ENCODE measurements at regions not wholly inside any gene's neighbourhood (a gene's known extent, or its start where the extent isn't known, plus 50 kb on each side); places are given as distances from the start of the nearest gene placed in this dataset.

DNA sequence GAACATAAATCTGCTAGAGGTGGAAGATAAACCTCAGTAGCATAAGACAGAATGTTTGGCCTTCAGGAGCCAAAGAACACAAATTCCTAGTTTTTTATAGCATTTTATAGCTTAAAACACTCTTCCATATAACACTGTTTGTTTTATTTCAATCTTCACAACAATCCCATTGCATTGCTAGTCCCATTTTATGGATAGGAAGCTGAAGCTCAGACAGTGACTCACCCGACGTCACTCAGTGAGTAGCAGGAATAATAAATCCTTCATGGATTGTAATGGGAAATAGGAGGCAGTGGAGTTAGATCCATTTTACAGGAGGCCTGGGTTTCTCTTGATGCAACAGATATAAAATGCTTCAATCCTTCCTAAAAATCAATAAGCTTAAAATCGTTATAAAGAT is 217.5 kb downstream of the RAB28 start:
- Histone ChIP-seq H2AFZ (ENCODE audit: low read depth) (no peak overlapping the region), H3K27ac (ENCODE audit: low read depth in 2 of 2, low read length in 1 of 2) (no peak overlapping the region), H4K20me1 (ENCODE audit: insufficient read depth) (no peaks in the 10 kb centered on the region), H3K4me3 (ENCODE audit: low read depth in 2 of 2, low read length in 1 of 2) (no peak overlapping the region), H3K9me3 (no peaks in the 10 kb centered on the region), H3K4me1 (ENCODE audit: control insufficient read depth in 1 of 2, insufficient read depth in 2 of 2, low read depth in 1 of 2, low read length in 1 of 2) (no peaks in the 10 kb centered on the region), H3K79me2 (ENCODE audit: insufficient read depth) (no peaks in the 10 kb centered on the region), H3K36me3 (replicated peaks in 1 of 2; ENCODE audit: control insufficient read depth in 1 of 2, insufficient read depth in 2 of 2, low read length in 1 of 2) (no peaks in the 10 kb centered on the region), H3K9me2 (no peaks in the 10 kb centered on the region), H3K9ac (no peak overlapping the region), H3K27me3 (ENCODE audit: insufficient read depth) (no peaks in the 10 kb centered on the region), H3K4me2 (no peak overlapping the region), H3F3A (replicated peaks; ENCODE audit: insufficient read depth) (no peaks in the 10 kb centered on the region)
- WGBS (ENCODE audit: low lambda C conversion rate) = 43% methylated on average over 3 of the region's 3 CpGs
- TF ChIP-seq ELF1 (IDR thresholded peaks at IDR 0.05) = no peak
- TF ChIP-seq TEAD4 (IDR thresholded peaks at IDR 0.05; ENCODE audit: borderline replicate concordance, insufficient read depth) = no peak
- TF ChIP-seq GATA2 (CRISPR knock-in tag; IDR thresholded peaks at IDR 0.05) = no peak
- TF ChIP-seq, protein P1, sequence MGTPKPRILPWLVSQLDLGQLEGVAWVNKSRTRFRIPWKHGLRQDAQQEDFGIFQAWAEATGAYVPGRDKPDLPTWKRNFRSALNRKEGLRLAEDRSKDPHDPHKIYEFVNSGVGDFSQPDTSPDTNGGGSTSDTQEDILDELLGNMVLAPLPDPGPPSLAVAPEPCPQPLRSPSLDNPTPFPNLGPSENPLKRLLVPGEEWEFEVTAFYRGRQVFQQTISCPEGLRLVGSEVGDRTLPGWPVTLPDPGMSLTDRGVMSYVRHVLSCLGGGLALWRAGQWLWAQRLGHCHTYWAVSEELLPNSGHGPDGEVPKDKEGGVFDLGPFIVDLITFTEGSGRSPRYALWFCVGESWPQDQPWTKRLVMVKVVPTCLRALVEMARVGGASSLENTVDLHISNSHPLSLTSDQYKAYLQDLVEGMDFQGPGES (IDR thresholded peaks at IDR 0.05; ENCODE audit: low read depth, low read length) = no peak
- no peak for TF ChIP-seq RXRA (IDR thresholded peaks at IDR 0.05; ENCODE audit: borderline replicate concordance, low read depth)
- no peak for TF ChIP-seq RFX5 (IDR thresholded peaks at IDR 0.05; ENCODE audit: low read length)
- no peak for TF ChIP-seq MEF2A (IDR thresholded peaks at IDR 0.05; ENCODE audit: borderline replicate concordance, low read depth)
- TF ChIP-seq RAD21 (IDR thresholded peaks at IDR 0.05; ENCODE audit: low read length) = no peak
- no peak for TF ChIP-seq YY1 (IDR thresholded peaks at IDR 0.05; ENCODE audit: low read depth)
- no peak for DNase-seq
- ChIA-PET POLR2A (no interaction called here), CTCF (interaction anchor here (0.9 kb wide), 1 partner anchor 18 kb away, joined by 3 read pairs; no protein-coding TSS in a partner anchor)

DNA sequence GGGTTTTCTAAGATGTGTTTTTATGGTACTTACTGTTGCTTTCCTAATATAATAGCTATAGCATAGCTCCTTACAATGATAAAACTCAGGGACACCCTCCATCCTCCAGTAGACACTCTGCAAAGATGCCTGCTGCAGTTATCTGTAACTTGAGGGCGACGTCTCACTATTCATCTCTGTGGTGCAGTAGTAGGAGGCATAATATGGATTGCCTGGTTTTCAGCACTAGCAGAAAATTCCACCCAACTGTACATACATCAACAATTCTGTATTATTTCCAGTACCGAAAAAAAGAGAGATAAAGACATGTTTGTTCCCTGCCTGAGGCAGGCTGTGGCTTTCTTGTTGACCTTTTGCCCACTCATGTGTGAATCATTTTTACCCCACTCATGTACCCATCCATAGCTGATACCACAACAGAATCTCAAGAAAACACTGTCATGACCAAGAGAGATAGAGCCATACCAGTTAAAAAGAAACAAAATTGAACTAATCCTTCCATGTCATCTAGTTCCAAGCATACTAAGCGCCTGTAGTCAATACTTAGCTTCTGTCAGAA is 220.1 kb downstream of the RAB28 start:
- TF ChIP-seq RCOR1 (IDR thresholded peaks at IDR 0.05; ENCODE audit: low read length) (no peak), SMC3 (IDR thresholded peaks at IDR 0.05; ENCODE audit: low read depth, low read length) (no peak), RXRA (IDR thresholded peaks at IDR 0.05; ENCODE audit: borderline replicate concordance, low read depth) (no peak), TAF1 (IDR thresholded peaks at IDR 0.05; ENCODE audit: borderline replicate concordance, low read depth, low read length) (no peak), FOXJ3 (CRISPR knock-in tag; IDR thresholded peaks at IDR 0.05) (no peak), GABPA (IDR thresholded peaks at IDR 0.05; ENCODE audit: low read depth) (no peak), EZH2phosphoT487 (IDR thresholded peaks at IDR 0.05; ENCODE audit: borderline replicate concordance, low read depth) (no peak), CHD2 (IDR thresholded peaks at IDR 0.05; ENCODE audit: low read length, partially characterized antibody) (no peak), YY1 (IDR thresholded peaks at IDR 0.05; ENCODE audit: low read depth) (no peak), NRF1 (IDR thresholded peaks at IDR 0.05; ENCODE audit: low read depth, low read length) (no peak), TEAD4 (IDR thresholded peaks at IDR 0.05; ENCODE audit: borderline replicate concordance, insufficient read depth) (no peak)
- TF ChIP-seq, protein P2, sequence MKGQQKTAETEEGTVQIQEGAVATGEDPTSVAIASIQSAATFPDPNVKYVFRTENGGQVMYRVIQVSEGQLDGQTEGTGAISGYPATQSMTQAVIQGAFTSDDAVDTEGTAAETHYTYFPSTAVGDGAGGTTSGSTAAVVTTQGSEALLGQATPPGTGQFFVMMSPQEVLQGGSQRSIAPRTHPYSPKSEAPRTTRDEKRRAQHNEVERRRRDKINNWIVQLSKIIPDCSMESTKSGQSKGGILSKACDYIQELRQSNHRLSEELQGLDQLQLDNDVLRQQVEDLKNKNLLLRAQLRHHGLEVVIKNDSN (IDR thresholded peaks at IDR 0.05; ENCODE audit: borderline replicate concordance, low read depth) = no peak
- TF ChIP-seq, protein P3, sequence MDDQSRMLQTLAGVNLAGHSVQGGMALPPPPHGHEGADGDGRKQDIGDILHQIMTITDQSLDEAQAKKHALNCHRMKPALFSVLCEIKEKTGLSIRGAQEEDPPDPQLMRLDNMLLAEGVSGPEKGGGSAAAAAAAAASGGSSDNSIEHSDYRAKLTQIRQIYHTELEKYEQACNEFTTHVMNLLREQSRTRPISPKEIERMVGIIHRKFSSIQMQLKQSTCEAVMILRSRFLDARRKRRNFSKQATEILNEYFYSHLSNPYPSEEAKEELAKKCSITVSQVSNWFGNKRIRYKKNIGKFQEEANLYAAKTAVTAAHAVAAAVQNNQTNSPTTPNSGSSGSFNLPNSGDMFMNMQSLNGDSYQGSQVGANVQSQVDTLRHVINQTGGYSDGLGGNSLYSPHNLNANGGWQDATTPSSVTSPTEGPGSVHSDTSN (IDR thresholded peaks at IDR 0.05) = no peak

More for the DNA sequence above, 220.1 kb downstream of the RAB28 start:
- 37% methylated on average over 4 of the region's 4 CpGs for WGBS (ENCODE audit: low lambda C conversion rate)
- Histone ChIP-seq H3K9me3 (no peaks in the 10 kb centered on the region), H3K9me2 (no peaks in the 10 kb centered on the region), H4K20me1 (ENCODE audit: insufficient read depth) (no peaks in the 10 kb centered on the region), H3K9ac (no peak overlapping the region), H3K79me2 (ENCODE audit: insufficient read depth) (no peaks in the 10 kb centered on the region), H3F3A (replicated peaks; ENCODE audit: insufficient read depth) (no peaks in the 10 kb centered on the region), H3K27me3 (ENCODE audit: insufficient read depth) (no peaks in the 10 kb centered on the region), H3K36me3 (replicated peaks in 1 of 2; ENCODE audit: control insufficient read depth in 1 of 2, insufficient read depth in 2 of 2, low read length in 1 of 2) (no peaks in the 10 kb centered on the region), H3K4me3 (ENCODE audit: low read depth in 2 of 2, low read length in 1 of 2) (no peak overlapping the region), H3K4me2 (no peak overlapping the region), H2AFZ (ENCODE audit: low read depth) (no peak overlapping the region), H3K4me1 (ENCODE audit: control insufficient read depth in 1 of 2, insufficient read depth in 2 of 2, low read depth in 1 of 2, low read length in 1 of 2) (no peaks in the 10 kb centered on the region), H3K27ac (ENCODE audit: low read depth in 2 of 2, low read length in 1 of 2) (no peak overlapping the region)
- ChIA-PET CTCF (interaction anchor here (0.6 kb wide), 1 partner anchor 537 kb away, joined by 3 read pairs; no protein-coding TSS in a partner anchor), POLR2A (no interaction called here)
- DNase-seq = no peak
